Stimulated activated CD4-positive, alpha-beta T cell treated with anti-CD3 and anti-CD28 coated beads, TNF-alpha, amount 100 ng/mL, for 4 hours (primary cell): ENCODE measurements at regions not wholly inside any gene's neighbourhood (a gene's known extent, or its start where the extent isn't known, plus 50 kb on each side); places are given as distances from the start of the nearest gene placed in this dataset.
"Not testable (repeated sequence)": the region's sequence is repeated elsewhere in the genome, so short reads cannot be mapped to it uniquely, and the experiment has no call there.

ENCODE experiments used
- DNase-seq, 3 experiments: peaks; one replicate each; pipeline ENCODE4 v3.0.0-alpha.2; 2020; ENCODE audit warnings: low read depth in 3 of 3

- no peak for DNase-seq
Measured at GRCh38 chr4:82181789-82182188, 192.0 kb downstream of the HNRNPD start.

- DNase-seq: no peak
Measured at GRCh38 chr4:82172186-82172585, 201.6 kb downstream of the HNRNPD start.

GRCh38 chr4:82171531-82172155 lies 202.1 kb downstream of the HNRNPD start:
- DNase-seq: no peak

- DNase-seq: no peak
Measured at GRCh38 chr4:82149750-82150149, 224.0 kb downstream of the HNRNPD start.

- DNase-seq: no peak
Measured at GRCh38 chr4:82145850-82146249, 227.9 kb downstream of the HNRNPD start.

GRCh38 chr4:82140422-82140821 lies 233.4 kb downstream of the HNRNPD start:
- DNase-seq: no peak

- no peak for DNase-seq
Measured at GRCh38 chr4:82139287-82139686, 234.5 kb downstream of the HNRNPD start.

GRCh38 chr4:82138374-82138773 lies 235.4 kb downstream of the HNRNPD start:
- no peak for DNase-seq

GRCh38 chr4:82136161-82136801 lies 237.5 kb downstream of the HNRNPD start:
- DNase-seq: no peak

- DNase-seq: no peak
Measured at GRCh38 chr4:82128355-82128754, 245.4 kb downstream of the HNRNPD start.

GRCh38 chr4:82126512-82127040 lies 247.2 kb downstream of the HNRNPD start:
- DNase-seq: no peak

GRCh38 chr4:82125787-82126297 lies 247.9 kb downstream of the HNRNPD start:
- DNase-seq: no peak

GRCh38 chr4:82124932-82125786 lies 248.6 kb downstream of the HNRNPD start:
- no peak for DNase-seq

- DNase-seq: no peak
Measured at GRCh38 chr4:82124365-82124764, 249.4 kb downstream of the HNRNPD start.

GRCh38 chr4:82123934-82124333 lies 249.9 kb downstream of the HNRNPD start:
- DNase-seq: no peak

- not testable (repeated sequence) for DNase-seq
Measured at GRCh38 chr4:82115183-82115582, 258.6 kb downstream of the HNRNPD start.

- no peak for DNase-seq
Measured at GRCh38 chr4:82108506-82108905, 265.3 kb downstream of the HNRNPD start.

GRCh38 chr4:82104578-82104977 lies 269.2 kb downstream of the HNRNPD start:
- DNase-seq: no peak

GRCh38 chr4:82099928-82100579 lies 273.7 kb downstream of the HNRNPD start:
- no peak for DNase-seq

GRCh38 chr4:82097504-82097903 lies 276.3 kb downstream of the HNRNPD start:
- no peak for DNase-seq

GRCh38 chr4:82090717-82091116 lies 283.1 kb downstream of the HNRNPD start:
- DNase-seq: no peak

GRCh38 chr4:82084747-82085146 lies 289.0 kb downstream of the HNRNPD start:
- DNase-seq: no peak
